ENCODE measurements at regions not wholly inside any gene's neighbourhood (a gene's known extent, or its start where the extent isn't known, plus 50 kb on each side); places are given as distances from the start of the nearest gene placed in this dataset.

DNA sequence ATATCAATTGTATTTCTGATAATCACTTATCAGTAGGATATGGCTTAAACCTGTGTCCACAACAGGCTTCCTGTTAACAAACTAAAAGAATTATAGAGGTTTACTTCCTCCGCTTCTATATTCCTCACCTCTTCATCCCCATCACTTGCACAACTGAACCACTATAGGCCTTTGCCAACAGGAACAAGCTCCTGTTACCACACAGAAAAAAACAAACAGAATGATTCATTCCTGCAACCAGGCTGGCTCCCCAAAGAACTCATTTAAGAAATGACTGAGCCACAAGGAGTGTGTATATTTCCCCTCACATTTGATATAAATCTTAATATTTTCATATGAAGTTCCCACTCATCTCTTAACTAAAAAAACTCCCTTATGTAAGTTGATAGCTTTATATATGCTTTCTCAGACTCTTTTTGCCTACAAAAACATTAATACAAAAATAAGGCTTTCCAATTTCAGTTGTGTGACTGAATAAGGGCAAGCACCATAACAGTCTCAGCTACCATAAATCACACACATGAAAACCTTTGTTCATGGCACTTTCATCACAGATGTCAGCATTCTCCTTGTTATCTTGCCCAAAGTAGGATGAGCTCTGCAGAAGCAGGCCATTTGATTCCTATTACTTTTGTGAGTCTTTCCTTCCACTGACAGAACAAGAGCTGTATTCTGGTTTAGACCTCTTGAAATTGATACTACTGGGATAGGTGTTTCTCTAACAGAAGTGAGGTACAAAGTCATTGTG, 366.8 kb downstream of the SLITRK1 start:
- H3K9me3 ChIP-seq: peaks cover 3% of the 10 kb centered on the region
- intact Hi-C loops (cut with DNase I): no loop called here
- no peaks in the 10 kb centered on the region for H3K36me3 ChIP-seq
- H3K9ac ChIP-seq (ENCODE audit: low read depth in 2 of 2, low read length in 2 of 2): no peak overlapping the region
- H3K4me1 ChIP-seq: no peaks in the 10 kb centered on the region
- H3K27ac ChIP-seq: no peak overlapping the region
- TF ChIP-seq CTCF (IDR thresholded peaks at IDR 0.05): no peak
- no peaks in the 10 kb centered on the region for H3K27me3 ChIP-seq
- H3K4me3 ChIP-seq: no peak overlapping the region
- DNase-seq: no peak

DNA sequence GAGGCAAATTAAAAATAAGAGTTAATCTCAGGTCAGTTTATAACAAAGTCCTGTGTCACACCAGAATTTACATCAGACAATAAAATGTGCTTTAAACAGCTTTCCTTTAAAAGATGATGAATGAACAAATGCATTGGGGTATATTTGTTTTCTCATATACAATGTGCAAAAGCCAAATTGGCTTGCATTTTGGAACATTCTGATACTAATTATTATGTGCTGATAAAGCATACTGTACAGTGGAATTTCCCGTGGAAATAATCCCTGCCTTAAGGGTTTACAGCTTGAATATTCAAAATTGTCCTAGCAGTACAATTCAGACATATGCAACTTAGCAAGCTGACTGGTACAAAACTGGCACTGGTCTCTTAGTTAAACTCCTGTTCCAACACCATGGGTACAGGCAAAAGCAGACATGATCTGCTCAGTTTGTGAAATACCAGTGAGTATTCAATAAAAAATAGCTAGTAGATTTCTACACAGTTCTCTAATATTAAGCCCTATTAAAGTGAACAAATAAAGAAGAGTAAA, 373.4 kb downstream of the SLITRK1 start:
- H3K4me3 ChIP-seq: no peak overlapping the region
- DNase-seq: no peak
- H3K4me1 ChIP-seq: no peaks in the 10 kb centered on the region
- intact Hi-C loops (cut with DNase I): no loop called here
- no peak overlapping the region for H3K27ac ChIP-seq
- no peak for TF ChIP-seq CTCF (IDR thresholded peaks at IDR 0.05)
- no peak overlapping the region for H3K9ac ChIP-seq (ENCODE audit: low read depth in 2 of 2, low read length in 2 of 2)
- no peaks in the 10 kb centered on the region for H3K9me3 ChIP-seq
- H3K36me3 ChIP-seq: no peaks in the 10 kb centered on the region
- H3K27me3 ChIP-seq: no peaks in the 10 kb centered on the region

GRCh38 chr13:83503424-83503823, 378.9 kb downstream of the SLITRK1 start:
- Histone ChIP-seq H3K9ac (ENCODE audit: low read depth in 2 of 2, low read length in 2 of 2) (no peak overlapping the region), H3K4me3 (no peak overlapping the region), H3K27me3 (no peaks in the 10 kb centered on the region), H3K36me3 (no peaks in the 10 kb centered on the region), H3K27ac (no peak overlapping the region), H3K4me1 (no peaks in the 10 kb centered on the region), H3K9me3 (no peaks in the 10 kb centered on the region)
- TF ChIP-seq CTCF (IDR thresholded peaks at IDR 0.05): no peak
- intact Hi-C loops (cut with DNase I): no loop called here
- DNase-seq: no peak

DNA sequence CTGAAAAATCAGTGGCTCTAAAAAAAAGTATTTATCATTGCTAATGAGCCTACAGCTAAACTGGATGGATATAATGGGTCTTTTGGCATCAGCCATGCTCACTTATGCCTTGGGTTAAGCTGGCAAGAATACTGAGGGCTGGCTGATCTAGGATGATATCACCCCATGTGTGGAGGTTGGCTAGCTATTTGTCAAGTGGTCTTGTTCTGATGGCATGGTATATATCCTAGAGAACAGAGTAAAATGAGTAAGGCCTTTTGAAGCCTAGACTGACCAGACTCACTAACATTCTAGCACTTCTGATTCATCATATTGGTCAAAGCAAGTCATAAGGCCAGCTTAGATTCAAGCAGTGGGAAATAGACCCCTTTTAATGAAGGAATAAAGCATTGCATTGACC, 383.0 kb downstream of the SLITRK1 start:
- H3K4me3 ChIP-seq: no peak overlapping the region
- intact Hi-C loops (cut with DNase I): no loop called here
- no peaks in the 10 kb centered on the region for H3K36me3 ChIP-seq
- DNase-seq: no peak
- H3K27ac ChIP-seq: no peak overlapping the region
- no peak for TF ChIP-seq CTCF (IDR thresholded peaks at IDR 0.05)
- no peak overlapping the region for H3K9ac ChIP-seq (ENCODE audit: low read depth in 2 of 2, low read length in 2 of 2)
- H3K27me3 ChIP-seq: no peaks in the 10 kb centered on the region
- H3K4me1 ChIP-seq: no peaks in the 10 kb centered on the region
- no peaks in the 10 kb centered on the region for H3K9me3 ChIP-seq

DNA sequence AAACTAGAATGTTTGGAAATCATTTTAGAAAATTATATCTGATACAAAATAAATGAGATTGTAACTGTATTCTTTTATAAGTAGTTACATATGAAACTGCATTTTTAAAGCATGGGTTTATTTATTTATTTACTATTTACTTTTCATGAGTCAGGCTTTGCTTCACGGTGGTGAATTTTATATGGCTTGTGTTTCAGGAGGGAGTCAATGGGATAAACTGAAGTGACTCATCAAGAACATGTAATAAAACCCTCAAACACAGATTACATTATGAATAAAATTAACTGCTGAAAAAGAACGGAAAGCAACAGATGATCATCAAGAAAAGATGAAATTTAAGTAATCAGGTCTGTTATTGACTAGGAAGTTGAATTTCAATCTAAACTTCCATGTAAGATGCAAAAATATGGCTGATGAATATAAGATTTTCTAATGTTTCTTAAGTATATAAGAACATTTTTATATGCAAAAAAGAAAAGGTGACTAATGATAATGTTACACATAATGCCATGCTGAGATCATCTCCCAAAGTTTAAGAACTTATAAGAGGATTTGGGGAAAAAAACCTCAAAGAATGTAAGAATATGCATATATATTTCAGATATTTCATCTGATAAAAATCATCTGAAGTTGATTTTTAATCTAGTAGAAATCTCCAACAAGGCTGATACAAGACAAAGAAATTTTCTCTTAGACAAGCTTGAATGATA, 383.6 kb downstream of the SLITRK1 start:
- Histone ChIP-seq H3K27ac (no peak overlapping the region), H3K27me3 (no peaks in the 10 kb centered on the region), H3K4me1 (no peaks in the 10 kb centered on the region), H3K4me3 (no peak overlapping the region), H3K9ac (ENCODE audit: low read depth in 2 of 2, low read length in 2 of 2) (no peak overlapping the region), H3K9me3 (no peaks in the 10 kb centered on the region), H3K36me3 (no peaks in the 10 kb centered on the region)
- TF ChIP-seq CTCF (IDR thresholded peaks at IDR 0.05): no peak
- no peak for DNase-seq
- intact Hi-C loops (cut with DNase I): no loop called here

Data from colonic mucosa (tissue), 4 donors.